Right renal cortex interstitium (tissue), 3 donors: ENCODE measurements at regions not wholly inside any gene's neighbourhood (a gene's known extent, or its start where the extent isn't known, plus 50 kb on each side); places are given as distances from the start of the nearest gene placed in this dataset.

ENCODE experiments used
- DNase-seq, 3 donors: peaks; one replicate each; pipeline ENCODE4 v3.0.0-alpha.2; 2013; ENCODE audit warnings: low read depth in 3 of 3, low spot score in 2 of 3

GRCh38 chr11:45089251-45089650 lies 57.2 kb upstream of the PRDM11 start:
- no peak for DNase-seq

- DNase-seq, result no peak
Measured at GRCh38 chr11:45089676-45090499, 56.6 kb upstream of the PRDM11 start.

GRCh38 chr11:45090607-45091006 lies 55.8 kb upstream of the PRDM11 start:
- DNase-seq, result no peak

- no peak for DNase-seq
Measured at GRCh38 chr11:45091563-45092403, 54.7 kb upstream of the PRDM11 start.

GRCh38 chr11:45092404-45092785 lies 54.0 kb upstream of the PRDM11 start:
- DNase-seq, result no peak

- no peak for DNase-seq
Measured at GRCh38 chr11:45092901-45093760, 53.3 kb upstream of the PRDM11 start.

GRCh38 chr11:45093761-45094455 lies 52.5 kb upstream of the PRDM11 start:
- no peak for DNase-seq

GRCh38 chr11:45094958-45095690 lies 51.3 kb upstream of the PRDM11 start:
- no peak for DNase-seq

GRCh38 chr11:45095691-45096010 lies 50.8 kb upstream of the PRDM11 start:
- DNase-seq, result no peak

GRCh38 chr11:45096636-45097035 lies 49.8 kb upstream of the PRDM11 start:
- DNase-seq, result no peak
